Muscle layer of colon (tissue), 2 donors: ENCODE measurements at regions not wholly inside any gene's neighbourhood (a gene's known extent, or its start where the extent isn't known, plus 50 kb on each side); places are given as distances from the start of the nearest gene placed in this dataset.

Source experiments
- H3K27ac ChIP-seq: one replicate; pipeline ENCODE4 v1.7.0; 2013; ENCODE audit warnings: low read depth, mild to moderate bottlenecking, low read length, moderate library complexity
- H3K27me3 ChIP-seq, 2 donors: one replicate each; pipeline ENCODE4 v1.7.0; 2013; ENCODE audit warnings: low read length in 2 of 2, mild to moderate bottlenecking in 2 of 2; ENCODE audit not compliant: insufficient read depth in 2 of 2, control insufficient read depth in 1 of 2
- H3K36me3 ChIP-seq: one replicate; pipeline ENCODE4 v1.7.0; 2013; ENCODE audit warnings: mild to moderate bottlenecking, low read length; ENCODE audit not compliant: insufficient read depth
- H3K4me1 ChIP-seq: one replicate; pipeline ENCODE4 v1.7.0; 2013; ENCODE audit warnings: mild to moderate bottlenecking, low read length; ENCODE audit not compliant: insufficient read depth
- H3K4me3 ChIP-seq, 2 donors: one replicate each; pipeline ENCODE4 v1.7.0; 2013; ENCODE audit warnings: low read length in 2 of 2, low read depth in 1 of 2, mild to moderate bottlenecking in 1 of 2, moderate library complexity in 1 of 2
- H3K9ac ChIP-seq: one replicate; pipeline ENCODE4 v1.7.0; 2013; ENCODE audit warnings: low read length
- H3K9me3 ChIP-seq: one replicate; pipeline ENCODE4 v1.7.0; 2013; ENCODE audit warnings: mild to moderate bottlenecking, low read length
- donor health status: abdominal sarcoma.
- donor health status: Adenocarcinoma of cecum.

DNA sequence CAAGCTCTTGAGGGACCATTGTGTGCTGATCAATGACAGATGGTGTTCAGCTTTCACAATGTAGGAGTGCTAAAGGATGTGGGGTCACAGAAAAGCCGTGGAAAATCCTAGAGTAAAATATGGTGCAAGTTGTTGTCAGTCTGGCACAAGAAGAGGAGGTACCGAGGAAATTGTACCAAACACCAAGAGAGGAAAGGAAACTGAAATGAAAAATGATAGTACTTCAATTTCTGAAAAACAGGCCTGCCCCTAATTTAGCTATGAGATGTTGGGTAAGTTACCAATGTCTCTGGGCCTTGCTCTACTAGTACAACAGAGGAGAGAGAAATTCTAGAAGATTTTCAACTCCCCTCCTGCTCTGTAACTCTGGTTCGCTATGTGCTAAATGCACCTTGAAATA, 78.8 kb upstream of the PELI1 start:
- peaks cover 59% of the 10 kb centered on the region for H3K4me1 ChIP-seq
- no peaks in the 10 kb centered on the region for H3K27me3 ChIP-seq
- no peaks in the 10 kb centered on the region for H3K36me3 ChIP-seq
- H3K9ac ChIP-seq, result peak overlapping the region; percentile 3
- no peaks in the 10 kb centered on the region for H3K9me3 ChIP-seq
- H3K4me3 ChIP-seq, result peak overlapping the region in 1 of 2 donors; percentile 0
- no peak overlapping the region for H3K27ac ChIP-seq

DNA sequence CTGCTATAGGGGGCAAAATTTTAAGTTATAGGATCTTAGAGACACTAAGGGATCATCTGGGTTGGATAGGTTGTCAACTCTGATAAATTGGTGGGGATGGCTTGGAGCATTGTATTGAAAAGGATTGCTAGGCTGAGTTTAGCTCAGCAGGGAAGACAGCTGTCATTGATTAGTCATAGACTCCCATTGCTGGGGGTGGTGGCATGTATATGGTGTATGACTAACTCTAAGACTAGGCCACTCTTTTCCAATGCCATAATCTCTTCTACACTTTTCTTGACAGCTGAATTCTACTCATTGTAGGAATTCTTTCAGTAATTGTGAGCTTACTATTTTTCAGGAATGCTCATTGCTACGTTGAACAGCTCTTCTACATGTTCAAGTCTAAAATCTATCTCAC, 81.3 kb upstream of the PELI1 start:
- H3K4me1 ChIP-seq, result peaks cover 58% of the 10 kb centered on the region
- no peaks in the 10 kb centered on the region for H3K27me3 ChIP-seq
- H3K4me3 ChIP-seq, result no peak overlapping the region
- H3K9ac ChIP-seq, result no peak overlapping the region
- H3K27ac ChIP-seq, result no peak overlapping the region
- H3K36me3 ChIP-seq, result no peaks in the 10 kb centered on the region
- no peaks in the 10 kb centered on the region for H3K9me3 ChIP-seq

DNA sequence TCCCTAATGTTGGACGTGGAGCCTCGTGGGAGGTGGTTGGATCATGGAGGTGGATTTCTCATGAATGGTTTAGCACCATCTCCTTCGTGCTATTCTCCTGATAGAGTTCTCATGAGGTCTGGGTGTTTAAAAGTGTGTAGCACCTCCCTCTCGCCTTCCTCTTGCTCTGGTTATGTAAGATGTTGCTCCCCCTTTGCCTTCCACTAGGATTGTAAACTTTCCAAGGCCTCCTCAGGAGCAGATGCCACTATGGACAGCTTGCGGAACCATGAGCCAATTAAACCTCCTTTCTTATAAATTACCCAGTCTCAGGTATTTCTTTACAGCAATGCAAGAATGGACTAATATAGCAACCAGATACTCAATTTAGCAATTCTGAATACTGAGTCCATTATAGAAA, 82.4 kb upstream of the PELI1 start:
- Histone ChIP-seq H3K9me3 (no peaks in the 10 kb centered on the region), H3K4me3 (no peak overlapping the region), H3K9ac (no peak overlapping the region), H3K27ac (peak overlapping the region; percentile 19), H3K27me3 (no peaks in the 10 kb centered on the region), H3K36me3 (no peaks in the 10 kb centered on the region), H3K4me1 (peaks cover 55% of the 10 kb centered on the region)

DNA sequence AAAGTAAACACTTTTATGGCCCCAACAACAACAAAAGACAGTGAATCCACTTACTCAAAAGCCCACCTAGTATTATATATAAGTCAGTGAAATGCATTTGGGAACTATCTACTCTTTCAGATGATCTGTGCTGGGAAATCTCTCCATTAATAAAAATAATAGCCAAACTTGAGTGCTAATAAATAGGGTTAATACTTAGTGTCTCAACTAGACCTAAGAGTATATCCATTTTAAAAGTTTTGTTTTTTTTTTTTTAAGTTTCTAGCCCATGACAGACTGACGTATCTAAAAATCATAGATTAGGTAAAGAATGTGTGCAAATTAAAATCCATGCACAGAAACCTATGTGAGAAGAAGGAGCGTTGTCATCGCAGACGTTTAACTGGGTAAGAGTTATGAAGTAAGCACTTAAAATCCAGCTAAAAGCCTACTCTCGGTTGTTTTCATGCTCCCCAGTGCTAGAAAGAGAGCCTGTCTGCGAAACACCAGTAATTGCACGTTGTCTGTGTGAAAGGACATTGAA, 83.4 kb upstream of the PELI1 start:
- H3K4me1 ChIP-seq, result peaks cover 44% of the 10 kb centered on the region
- no peaks in the 10 kb centered on the region for H3K27me3 ChIP-seq
- no peaks in the 10 kb centered on the region for H3K36me3 ChIP-seq
- H3K9ac ChIP-seq, result peak overlapping the region; percentile 72
- H3K27ac ChIP-seq, result peak overlapping the region; percentile 90
- H3K4me3 ChIP-seq, result peak overlapping the region; percentile 47 to 72
- H3K9me3 ChIP-seq, result no peaks in the 10 kb centered on the region

DNA sequence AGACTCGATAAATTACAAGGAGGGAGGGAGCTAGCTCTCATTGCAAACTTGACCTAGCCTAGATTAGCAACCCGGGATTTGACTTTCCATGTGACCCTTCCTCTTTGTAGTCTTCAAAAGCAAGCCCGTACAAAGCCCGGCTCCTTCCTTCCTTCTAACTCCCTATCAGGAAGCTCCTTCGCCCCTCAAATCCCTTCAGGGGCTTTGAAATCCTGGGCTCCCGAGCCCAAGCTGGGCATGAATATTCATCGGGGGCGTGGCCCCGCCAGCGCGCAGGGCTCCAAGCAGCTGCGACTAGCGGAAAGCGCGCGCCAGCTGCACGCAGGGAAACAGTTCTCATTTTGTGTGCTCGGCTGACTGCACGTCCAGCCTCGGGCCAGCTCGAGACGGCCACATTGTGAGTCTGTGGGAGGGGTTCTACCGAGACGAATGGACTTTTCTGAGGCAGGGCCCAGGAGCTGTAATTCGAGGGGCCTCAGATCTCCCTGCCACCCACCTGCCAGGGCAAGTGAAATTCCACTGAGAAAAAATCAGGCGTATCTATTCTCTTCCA, 84.0 kb upstream of the PELI1 start:
- peak overlapping the region; percentile 72 for H3K9ac ChIP-seq

DNA sequence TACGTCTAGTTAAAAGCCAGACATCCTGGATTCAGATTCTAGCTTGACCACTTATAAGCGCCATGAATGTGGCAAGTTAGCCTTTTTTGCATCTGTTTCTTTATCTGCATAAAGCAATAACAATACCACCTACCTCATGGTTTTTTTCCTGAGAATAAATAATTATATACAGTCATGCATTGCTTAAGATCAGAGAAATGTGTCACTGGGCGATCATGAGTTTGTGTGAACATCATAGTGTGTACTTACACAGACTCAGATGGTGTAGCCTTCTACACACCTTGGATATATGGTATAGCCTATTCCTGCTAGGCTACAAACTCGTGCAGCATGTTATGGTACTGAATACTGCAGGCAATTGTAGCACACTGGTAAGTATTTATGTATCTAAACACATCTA, 84.7 kb upstream of the PELI1 start:
- Histone ChIP-seq H3K27ac (peak overlapping the region; percentile 62), H3K9ac (peak overlapping the region; percentile 72), H3K9me3 (no peaks in the 10 kb centered on the region), H3K4me1 (peaks cover 48% of the 10 kb centered on the region), H3K36me3 (no peaks in the 10 kb centered on the region), H3K27me3 (no peaks in the 10 kb centered on the region), H3K4me3 (peak overlapping the region in 1 of 2 donors; percentile 72)

More for the DNA sequence above, 84.0 kb upstream of the PELI1 start:
- Histone ChIP-seq H3K27ac (peak overlapping the region; percentile 90), H3K27me3 (no peaks in the 10 kb centered on the region), H3K4me1 (peaks cover 43% of the 10 kb centered on the region), H3K4me3 (peak overlapping the region; percentile 47 to 72), H3K36me3 (no peaks in the 10 kb centered on the region), H3K9me3 (no peaks in the 10 kb centered on the region)

DNA sequence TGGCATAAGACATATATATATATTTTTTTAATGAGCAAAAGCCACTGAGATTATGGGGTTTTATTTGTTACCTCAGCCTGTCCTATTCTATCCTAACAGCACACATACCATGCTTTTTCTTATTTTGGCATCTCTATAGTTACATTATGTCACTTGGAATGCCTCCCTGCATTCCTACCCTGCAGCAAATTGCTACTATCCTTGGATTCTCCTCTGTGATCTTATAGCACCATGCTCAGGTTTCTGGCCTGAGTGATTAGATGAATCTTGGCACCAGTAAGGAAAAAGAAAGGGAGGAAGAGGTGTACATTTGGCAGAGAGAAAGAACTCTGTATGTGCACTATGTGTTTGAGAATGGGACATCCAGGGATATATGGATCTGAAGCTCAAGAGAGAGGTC, 86.3 kb upstream of the PELI1 start:
- peaks cover 55% of the 10 kb centered on the region for H3K4me1 ChIP-seq
- no peak overlapping the region for H3K4me3 ChIP-seq
- H3K27me3 ChIP-seq, result no peaks in the 10 kb centered on the region
- H3K9me3 ChIP-seq, result no peaks in the 10 kb centered on the region
- no peak overlapping the region for H3K27ac ChIP-seq
- no peaks in the 10 kb centered on the region for H3K36me3 ChIP-seq
- H3K9ac ChIP-seq, result no peak overlapping the region

DNA sequence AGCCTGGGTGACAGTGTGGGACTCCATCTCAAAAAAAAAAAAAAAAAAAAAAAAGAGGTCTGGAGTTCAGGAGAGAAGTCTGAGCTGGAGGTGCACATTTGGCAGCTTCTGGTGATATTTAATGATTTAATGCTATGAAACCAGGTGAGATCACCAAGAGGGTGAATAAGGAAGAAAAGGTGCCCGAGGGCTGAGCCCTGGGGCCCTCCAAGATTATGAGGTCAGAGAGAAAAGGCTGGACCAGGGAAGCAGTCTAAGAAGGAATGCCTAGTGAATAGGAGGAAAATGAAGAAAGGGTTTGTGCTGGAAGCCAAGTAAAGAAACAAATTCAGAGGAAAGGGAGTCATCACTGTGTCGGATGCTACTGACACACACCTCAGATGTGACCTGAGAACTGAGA, 88.0 kb upstream of the PELI1 start:
- Histone ChIP-seq H3K4me3 (no peak overlapping the region), H3K36me3 (no peaks in the 10 kb centered on the region), H3K9ac (no peak overlapping the region), H3K4me1 (peaks cover 47% of the 10 kb centered on the region), H3K27ac (no peak overlapping the region), H3K9me3 (no peaks in the 10 kb centered on the region), H3K27me3 (no peaks in the 10 kb centered on the region)

DNA sequence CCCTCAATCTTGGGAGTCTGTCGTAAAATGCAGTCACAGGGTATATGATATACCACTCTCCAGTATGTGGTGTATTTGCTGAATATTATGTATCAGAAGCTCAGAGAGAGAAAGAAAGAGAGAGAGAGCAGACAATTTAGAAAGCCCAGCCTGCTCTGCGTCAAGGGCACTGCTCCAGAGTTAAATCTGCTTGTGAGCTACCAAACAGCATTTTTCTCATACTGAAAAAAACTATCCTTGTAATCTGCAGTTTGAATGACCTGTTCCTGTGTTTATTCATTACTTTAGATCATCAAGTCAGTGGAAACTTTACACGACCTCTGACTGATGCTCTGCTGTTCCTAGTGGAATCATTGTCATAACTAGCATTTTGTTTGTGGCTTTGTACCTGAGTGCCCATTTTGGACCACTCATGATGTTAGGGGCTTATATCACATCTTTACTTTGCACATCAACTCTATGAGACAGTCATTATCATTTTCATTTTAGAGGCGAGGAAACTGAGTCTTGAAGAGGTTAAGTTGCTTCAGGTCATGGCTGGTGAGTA, 89.2 kb upstream of the PELI1 start:
- H3K9me3 ChIP-seq, result no peaks in the 10 kb centered on the region
- H3K36me3 ChIP-seq, result no peaks in the 10 kb centered on the region
- H3K4me1 ChIP-seq, result peaks cover 40% of the 10 kb centered on the region
- H3K4me3 ChIP-seq, result no peak overlapping the region
- H3K9ac ChIP-seq, result no peak overlapping the region
- H3K27me3 ChIP-seq, result no peaks in the 10 kb centered on the region
- peak overlapping the region; percentile 20 for H3K27ac ChIP-seq

DNA sequence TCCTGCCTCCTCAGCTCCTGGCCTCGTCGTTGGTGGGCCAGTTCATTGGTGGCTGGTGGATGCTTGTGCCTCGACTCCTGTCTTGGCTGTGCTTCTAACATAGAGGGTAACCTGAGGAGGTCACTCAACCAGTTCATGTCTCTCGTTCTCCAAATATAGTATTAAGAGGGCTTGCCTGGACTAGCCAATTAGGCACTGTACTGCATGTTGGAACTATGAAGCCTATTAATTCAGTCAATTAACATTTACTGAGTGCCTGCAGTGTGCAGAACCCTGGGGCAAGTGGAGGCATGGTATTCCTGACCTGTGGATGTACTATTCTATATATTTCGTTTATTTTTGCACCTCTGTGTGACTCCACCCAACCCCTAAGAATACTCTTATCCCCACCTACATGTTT, 89.9 kb upstream of the PELI1 start:
- no peak overlapping the region for H3K27ac ChIP-seq
- no peaks in the 10 kb centered on the region for H3K9me3 ChIP-seq

DNA sequence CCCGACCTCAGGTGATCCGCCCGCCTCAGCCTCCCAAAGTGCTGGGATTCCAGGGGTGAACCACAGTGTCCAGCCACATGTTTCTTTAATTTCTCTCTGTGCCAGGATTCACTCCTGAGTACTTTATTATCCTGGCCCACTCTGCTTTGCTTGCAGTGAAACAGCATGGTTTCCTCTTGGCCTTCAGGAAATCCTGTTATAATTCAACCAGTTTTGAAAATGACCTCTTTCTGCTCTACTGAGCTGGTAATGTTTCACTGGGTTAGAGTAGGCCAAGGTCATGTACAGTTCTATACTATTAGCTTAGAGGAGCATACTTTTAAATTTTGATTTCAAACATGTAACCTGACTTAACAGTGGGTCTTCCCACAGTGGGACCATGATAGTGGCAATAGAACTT, 90.6 kb upstream of the PELI1 start:
- no peaks in the 10 kb centered on the region for H3K27me3 ChIP-seq
- no peak overlapping the region for H3K27ac ChIP-seq
- H3K4me3 ChIP-seq, result no peak overlapping the region
- no peaks in the 10 kb centered on the region for H3K9me3 ChIP-seq
- H3K9ac ChIP-seq, result no peak overlapping the region
- H3K36me3 ChIP-seq, result no peaks in the 10 kb centered on the region
- H3K4me1 ChIP-seq, result peaks cover 32% of the 10 kb centered on the region

More for the DNA sequence above, 89.9 kb upstream of the PELI1 start:
- Histone ChIP-seq H3K27me3 (no peaks in the 10 kb centered on the region), H3K9ac (no peak overlapping the region), H3K4me3 (no peak overlapping the region), H3K4me1 (peaks cover 33% of the 10 kb centered on the region), H3K36me3 (no peaks in the 10 kb centered on the region)

DNA sequence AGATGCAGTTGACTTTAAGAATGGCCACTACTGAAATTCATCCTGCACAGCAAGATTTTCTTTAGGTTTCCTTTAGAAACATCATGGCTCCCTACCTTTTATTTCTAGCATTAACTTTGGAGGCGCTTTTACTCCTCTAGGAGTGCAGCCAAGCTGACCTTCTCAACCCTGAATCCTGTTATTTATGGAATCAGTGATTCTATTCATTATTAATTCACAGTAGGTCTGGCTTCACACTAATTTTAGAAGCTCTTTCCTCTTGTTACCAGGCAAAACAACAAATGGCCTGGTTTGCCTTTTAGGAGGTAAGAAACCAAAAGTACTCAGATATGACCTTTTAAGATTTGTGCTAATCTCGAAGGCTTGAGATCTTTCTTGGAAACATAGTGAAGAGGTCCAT, 93.0 kb upstream of the PELI1 start:
- H3K9ac ChIP-seq, result no peak overlapping the region
- no peaks in the 10 kb centered on the region for H3K36me3 ChIP-seq
- no peaks in the 10 kb centered on the region for H3K27me3 ChIP-seq
- H3K4me1 ChIP-seq, result peaks cover 24% of the 10 kb centered on the region
- no peak overlapping the region for H3K4me3 ChIP-seq
- H3K27ac ChIP-seq, result no peak overlapping the region
- no peaks in the 10 kb centered on the region for H3K9me3 ChIP-seq
